Activated CD4-positive, alpha-beta memory T cell treated with anti-CD3 and anti-CD28 coated beads, Interleukin-2, amount 10 ng/mL, durations not matched to agents 7 days and 5 days (primary cell): ENCODE measurements at regions not wholly inside any gene's neighbourhood (a gene's known extent, or its start where the extent isn't known, plus 50 kb on each side); places are given as distances from the start of the nearest gene placed in this dataset.
"Not testable (repeated sequence)": the region's sequence is repeated elsewhere in the genome, so short reads cannot be mapped to it uniquely, and the experiment has no call there.

ENCODE experiments used
- CTCF ChIA-PET: fragments of 350-600 bp; sonication (Branson Sonifier 250); formaldehyde crosslinking; loops from one replicate; lab custom pipeline; 2021; ENCODE audit warnings: antibody characterized with exemption, inconsistent platforms; lab: Charles Lee
- POLR2A ChIA-PET: fragments of 350-600 bp; sonication (Branson Sonifier 250); formaldehyde crosslinking; loops from one replicate; lab custom pipeline; 2021; ENCODE audit warnings: antibody characterized with exemption; lab: Charles Lee
- DNase-seq: peaks from one replicate; pipeline ENCODE4 v3.0.0-alpha.2; 2020
- H3K27ac Mint-ChIP-seq: one replicate; pipeline ENCODE4 v1.8.0; 2021; ENCODE audit warnings: mild to moderate bottlenecking, mixed read lengths
- H3K27me3 Mint-ChIP-seq: one replicate; pipeline ENCODE4 v1.8.0; 2021; ENCODE audit warnings: mixed read lengths
- H3K36me3 Mint-ChIP-seq: one replicate; pipeline ENCODE4 v1.8.0; 2021; ENCODE audit warnings: low read depth, mixed read lengths
- H3K4me1 Mint-ChIP-seq: one replicate; pipeline ENCODE4 v1.8.0; 2021; ENCODE audit warnings: mixed read lengths
- H3K4me3 Mint-ChIP-seq: one replicate; pipeline ENCODE4 v1.8.0; 2021; ENCODE audit warnings: mild to moderate bottlenecking, mixed read lengths
- H3K9me3 Mint-ChIP-seq: one replicate; pipeline ENCODE4 v1.8.0; 2021; ENCODE audit warnings: mixed read lengths

- H3K4me3 Mint-ChIP-seq, result no peak overlapping the region
- ChIA-PET CTCF (interaction anchor here (1.0 kb wide), 1 partner anchor 110 kb away, joined by 3 read pairs; no protein-coding TSS in a partner anchor), POLR2A (no interaction called here)
- H3K27ac Mint-ChIP-seq, result no peak overlapping the region
- no peaks in the 10 kb centered on the region for H3K36me3 Mint-ChIP-seq
- no peaks in the 10 kb centered on the region for H3K4me1 Mint-ChIP-seq
- no peak for DNase-seq
- peaks cover 4% of the 10 kb centered on the region for H3K27me3 Mint-ChIP-seq
- no peaks in the 10 kb centered on the region for H3K9me3 Mint-ChIP-seq
Measured at GRCh38 chr6:85372915-85373270, 77.0 kb upstream of the NT5E start.

- Mint-ChIP-seq H3K27ac (no peak overlapping the region), H3K4me1 (no peaks in the 10 kb centered on the region), H3K4me3 (no peak overlapping the region), H3K36me3 (no peaks in the 10 kb centered on the region), H3K27me3 (peaks cover 8% of the 10 kb centered on the region), H3K9me3 (peaks cover 1% of the 10 kb centered on the region)
- CTCF ChIA-PET, result interaction anchor here (0.7 to 1.0 kb wide), 2 partner anchors 110 to 1784 kb away, joined by 3 read pairs; no protein-coding TSS in a partner anchor
- DNase-seq, result no peak
- POLR2A ChIA-PET, result no interaction called here
Measured at GRCh38 chr6:85372188-85372914, 77.5 kb upstream of the NT5E start.

GRCh38 chr6:85368631-85369030 is 81.3 kb upstream of the NT5E start:
- no peak for DNase-seq
- Mint-ChIP-seq H3K27ac (no peak overlapping the region), H3K27me3 (peaks cover 12% of the 10 kb centered on the region), H3K36me3 (no peaks in the 10 kb centered on the region), H3K4me1 (no peaks in the 10 kb centered on the region), H3K4me3 (no peak overlapping the region), H3K9me3 (peaks cover 6% of the 10 kb centered on the region)
- CTCF ChIA-PET, result no interaction called here
- POLR2A ChIA-PET, result no interaction called here

- Mint-ChIP-seq H3K36me3 (no peaks in the 10 kb centered on the region), H3K27me3 (peaks cover 9% of the 10 kb centered on the region), H3K9me3 (peaks cover 6% of the 10 kb centered on the region), H3K4me1 (no peaks in the 10 kb centered on the region), H3K27ac (no peak overlapping the region), H3K4me3 (no peak overlapping the region)
- ChIA-PET POLR2A (no interaction called here), CTCF (no interaction called here)
- DNase-seq, result no peak
Measured at GRCh38 chr6:85364344-85364743, 85.5 kb upstream of the NT5E start.

GRCh38 chr6:85363870-85364269 is 86.0 kb upstream of the NT5E start:
- H3K4me1 Mint-ChIP-seq, result no peaks in the 10 kb centered on the region
- ChIA-PET POLR2A (no interaction called here), CTCF (no interaction called here)
- peaks cover 9% of the 10 kb centered on the region for H3K27me3 Mint-ChIP-seq
- DNase-seq, result no peak
- H3K36me3 Mint-ChIP-seq, result no peaks in the 10 kb centered on the region
- no peak overlapping the region for H3K27ac Mint-ChIP-seq
- peaks cover 6% of the 10 kb centered on the region for H3K9me3 Mint-ChIP-seq
- no peak overlapping the region for H3K4me3 Mint-ChIP-seq

GRCh38 chr6:85362652-85363310 is 87.1 kb upstream of the NT5E start:
- ChIA-PET CTCF (interaction anchor here (1.0 to 1.4 kb wide), 3 partner anchors 10 to 137 kb away, joined by 3 to 5 read pairs (median 3); no protein-coding TSS in a partner anchor), POLR2A (interaction anchor here (0.6 kb wide), 1 partner anchor 165 kb away, joined by 3 read pairs; no protein-coding TSS in a partner anchor)
- no peak overlapping the region for H3K4me3 Mint-ChIP-seq
- peaks cover 7% of the 10 kb centered on the region for H3K27me3 Mint-ChIP-seq
- no peaks in the 10 kb centered on the region for H3K36me3 Mint-ChIP-seq
- DNase-seq, result no peak
- H3K4me1 Mint-ChIP-seq, result no peaks in the 10 kb centered on the region
- no peak overlapping the region for H3K27ac Mint-ChIP-seq
- H3K9me3 Mint-ChIP-seq, result peaks cover 6% of the 10 kb centered on the region

GRCh38 chr6:85361643-85362014 is 88.3 kb upstream of the NT5E start:
- CTCF ChIA-PET, result interaction anchor here (1.0 to 4.2 kb wide), 3 partner anchors 9 to 122 kb away, joined by 3 to 26 read pairs (median 5); no protein-coding TSS in a partner anchor
- H3K36me3 Mint-ChIP-seq, result no peaks in the 10 kb centered on the region
- H3K9me3 Mint-ChIP-seq, result no peaks in the 10 kb centered on the region
- no peak overlapping the region for H3K27ac Mint-ChIP-seq
- no peak overlapping the region for H3K4me3 Mint-ChIP-seq
- H3K27me3 Mint-ChIP-seq, result no peaks in the 10 kb centered on the region
- no peaks in the 10 kb centered on the region for H3K4me1 Mint-ChIP-seq
- POLR2A ChIA-PET, result no interaction called here
- DNase-seq, result no peak

GRCh38 chr6:85360794-85361642 is 88.9 kb upstream of the NT5E start:
- Mint-ChIP-seq H3K9me3 (no peaks in the 10 kb centered on the region), H3K4me3 (no peak overlapping the region), H3K27ac (no peak overlapping the region), H3K4me1 (no peaks in the 10 kb centered on the region), H3K27me3 (no peaks in the 10 kb centered on the region), H3K36me3 (no peaks in the 10 kb centered on the region)
- ChIA-PET CTCF (interaction anchor here (1.0 to 4.2 kb wide), 3 partner anchors 9 to 176 kb away, joined by 3 to 26 read pairs (median 3); no protein-coding TSS in a partner anchor), POLR2A (no interaction called here)
- no peak for DNase-seq

- Mint-ChIP-seq H3K9me3 (no peaks in the 10 kb centered on the region), H3K27me3 (no peaks in the 10 kb centered on the region), H3K4me1 (no peaks in the 10 kb centered on the region), H3K4me3 (no peak overlapping the region), H3K27ac (no peak overlapping the region), H3K36me3 (no peaks in the 10 kb centered on the region)
- DNase-seq, result no peak
- POLR2A ChIA-PET, result no interaction called here
- CTCF ChIA-PET, result interaction anchor here (1.0 to 4.2 kb wide), 3 partner anchors 14 to 126 kb away, joined by 3 to 26 read pairs (median 3); no protein-coding TSS in a partner anchor
Measured at GRCh38 chr6:85357651-85358050, 92.2 kb upstream of the NT5E start.

- H3K4me1 Mint-ChIP-seq, H3K4me3 Mint-ChIP-seq, CTCF ChIA-PET, DNase-seq, H3K27me3 Mint-ChIP-seq, H3K9me3 Mint-ChIP-seq, POLR2A ChIA-PET, H3K36me3 Mint-ChIP-seq, H3K27ac Mint-ChIP-seq: not testable (repeated sequence)
Measured at GRCh38 chr6:85356743-85357142, 93.1 kb upstream of the NT5E start.

GRCh38 chr6:85355816-85356215 is 94.1 kb upstream of the NT5E start:
- Mint-ChIP-seq H3K27ac (no peak overlapping the region), H3K9me3 (no peaks in the 10 kb centered on the region), H3K36me3 (no peaks in the 10 kb centered on the region), H3K4me1 (no peaks in the 10 kb centered on the region), H3K4me3 (no peak overlapping the region), H3K27me3 (peaks cover 2% of the 10 kb centered on the region)
- ChIA-PET POLR2A (no interaction called here), CTCF (interaction anchor here (0.8 to 2.7 kb wide), 7 partner anchors 32 to 238 kb away, joined by 3 to 71 read pairs (median 5); partner anchors contain the start of gene SNX14)
- no peak for DNase-seq

GRCh38 chr6:85354761-85355618 is 94.9 kb upstream of the NT5E start:
- POLR2A ChIA-PET, result interaction anchor here (1.4 kb wide), 1 partner anchor 129 kb away, joined by 3 read pairs; no protein-coding TSS in a partner anchor
- Mint-ChIP-seq H3K36me3 (no peaks in the 10 kb centered on the region), H3K4me1 (no peaks in the 10 kb centered on the region), H3K9me3 (no peaks in the 10 kb centered on the region), H3K27ac (no peak overlapping the region), H3K4me3 (no peak overlapping the region), H3K27me3 (peaks cover 2% of the 10 kb centered on the region)
- CTCF ChIA-PET, result interaction anchor here (0.7 to 2.7 kb wide), 13 partner anchors 33 to 323 kb away, joined by 3 to 71 read pairs (median 5); partner anchors contain the start of gene SNX14
- peak; percentile 60 for DNase-seq
